ENCODE measurements at regions not wholly inside any gene's neighbourhood (a gene's known extent, or its start where the extent isn't known, plus 50 kb on each side); places are given as distances from the start of the nearest gene placed in this dataset.

DNA sequence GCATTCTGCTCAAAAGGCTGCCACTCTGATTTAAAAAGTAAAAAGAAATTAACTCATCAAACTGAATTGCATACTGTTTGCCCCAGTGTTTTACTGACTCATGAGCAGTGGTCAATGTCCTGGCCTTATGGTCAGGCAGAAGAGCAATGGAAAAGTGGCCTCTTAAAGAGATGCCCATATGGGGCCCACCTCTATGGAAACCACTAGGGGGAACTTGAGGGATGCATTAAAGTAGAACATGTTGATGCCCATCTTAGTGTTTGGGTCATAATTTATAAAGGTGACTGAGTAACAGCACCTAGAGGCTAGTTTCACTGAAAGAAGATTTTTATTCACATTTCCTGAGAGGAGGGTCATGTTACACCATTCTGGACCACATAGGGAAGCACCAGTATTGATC is 66.5 kb upstream of the RNU6-1 start:
- H3K9me3 ChIP-seq (ENCODE audit: control insufficient read depth, insufficient read depth, low read depth, low read length) = no peaks in the 10 kb centered on the region
- DNase-seq (ENCODE audit: low read depth in 2 of 2) = peak in 1 of 2 donors; percentile 34

DNA sequence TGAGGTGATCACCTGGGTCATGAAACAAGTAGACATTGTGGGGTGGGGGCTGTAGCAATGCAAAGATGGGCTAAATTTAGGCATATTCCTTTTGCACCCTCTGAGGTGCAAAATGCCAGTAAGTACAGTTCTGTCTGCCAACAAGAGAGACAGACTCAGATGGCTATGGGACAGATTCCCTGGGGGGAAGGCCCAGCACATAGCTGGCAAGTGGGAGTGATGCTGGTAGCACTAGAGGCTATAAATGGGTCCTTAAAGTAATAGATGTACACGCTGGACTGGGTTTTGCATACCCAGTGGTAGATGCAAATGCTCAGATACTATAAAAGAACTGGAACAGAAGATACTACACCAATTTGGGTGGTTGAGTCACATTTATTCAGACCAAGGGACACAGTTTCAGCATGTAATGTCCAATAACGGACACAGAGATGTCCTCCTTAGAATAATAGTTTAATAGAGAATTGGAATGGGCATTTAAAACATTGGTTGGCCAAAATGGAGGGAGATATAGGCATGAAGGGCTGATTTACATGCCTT is 67.4 kb upstream of the RNU6-1 start:
- H3K27ac ChIP-seq (ENCODE audit: insufficient read depth, low read length) = no peak overlapping the region
- no peak overlapping the region for H3K4me2 ChIP-seq (ENCODE audit: extremely low read depth, insufficient read depth, low read length)
- no peaks in the 10 kb centered on the region for H4K20me1 ChIP-seq (ENCODE audit: control insufficient read depth, extremely low read depth, insufficient read depth, low read length)
- H2AFZ ChIP-seq (ENCODE audit: low read length) = no peak overlapping the region
- H3K9me3 ChIP-seq (ENCODE audit: control insufficient read depth, insufficient read depth, low read depth, low read length) = no peaks in the 10 kb centered on the region
- no peak overlapping the region for H3K4me3 ChIP-seq (replicated peaks in 1 of 4; ENCODE audit: control extremely low read depth in 1 of 4, insufficient read depth in 1 of 4, low read depth in 3 of 4, low read length in 4 of 4)
- peaks cover 3% of the 10 kb centered on the region for H3K27me3 ChIP-seq (ENCODE audit: control insufficient read depth, insufficient read depth, low read length)
- H3K9ac ChIP-seq (ENCODE audit: insufficient read depth, low read length) = no peak overlapping the region
- H3K36me3 ChIP-seq (ENCODE audit: control insufficient read depth, insufficient read depth, low read length) = no peaks in the 10 kb centered on the region
- no peak for DNase-seq (ENCODE audit: low read depth in 2 of 2)
- no peaks in the 10 kb centered on the region for H3K4me1 ChIP-seq (ENCODE audit: control insufficient read depth, extremely low read depth, insufficient read depth, low read length)
- H3K79me2 ChIP-seq (ENCODE audit: control insufficient read depth, insufficient read depth, low read length) = no peaks in the 10 kb centered on the region
- TF ChIP-seq EZH2 (IDR thresholded peaks at IDR 0.05; ENCODE audit: low read length, missing control alignments) = no peak
- TF ChIP-seq, protein P1, sequence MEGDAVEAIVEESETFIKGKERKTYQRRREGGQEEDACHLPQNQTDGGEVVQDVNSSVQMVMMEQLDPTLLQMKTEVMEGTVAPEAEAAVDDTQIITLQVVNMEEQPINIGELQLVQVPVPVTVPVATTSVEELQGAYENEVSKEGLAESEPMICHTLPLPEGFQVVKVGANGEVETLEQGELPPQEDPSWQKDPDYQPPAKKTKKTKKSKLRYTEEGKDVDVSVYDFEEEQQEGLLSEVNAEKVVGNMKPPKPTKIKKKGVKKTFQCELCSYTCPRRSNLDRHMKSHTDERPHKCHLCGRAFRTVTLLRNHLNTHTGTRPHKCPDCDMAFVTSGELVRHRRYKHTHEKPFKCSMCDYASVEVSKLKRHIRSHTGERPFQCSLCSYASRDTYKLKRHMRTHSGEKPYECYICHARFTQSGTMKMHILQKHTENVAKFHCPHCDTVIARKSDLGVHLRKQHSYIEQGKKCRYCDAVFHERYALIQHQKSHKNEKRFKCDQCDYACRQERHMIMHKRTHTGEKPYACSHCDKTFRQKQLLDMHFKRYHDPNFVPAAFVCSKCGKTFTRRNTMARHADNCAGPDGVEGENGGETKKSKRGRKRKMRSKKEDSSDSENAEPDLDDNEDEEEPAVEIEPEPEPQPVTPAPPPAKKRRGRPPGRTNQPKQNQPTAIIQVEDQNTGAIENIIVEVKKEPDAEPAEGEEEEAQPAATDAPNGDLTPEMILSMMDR (conservative IDR thresholded peaks at IDR 0.05 in 1 of 2, IDR thresholded peaks at IDR 0.05 in 1 of 2; ENCODE audit: low read depth in 1 of 2, low read length in 2 of 2) = no peak

More for the DNA sequence above, 66.5 kb upstream of the RNU6-1 start:
- Histone ChIP-seq H3K36me3 (ENCODE audit: control insufficient read depth, insufficient read depth, low read length) (no peaks in the 10 kb centered on the region), H3K79me2 (ENCODE audit: control insufficient read depth, insufficient read depth, low read length) (no peaks in the 10 kb centered on the region), H4K20me1 (ENCODE audit: control insufficient read depth, extremely low read depth, insufficient read depth, low read length) (no peaks in the 10 kb centered on the region), H3K9ac (ENCODE audit: insufficient read depth, low read length) (no peak overlapping the region), H3K4me2 (ENCODE audit: extremely low read depth, insufficient read depth, low read length) (no peak overlapping the region), H3K27me3 (ENCODE audit: control insufficient read depth, insufficient read depth, low read length) (peaks cover 3% of the 10 kb centered on the region), H3K27ac (ENCODE audit: insufficient read depth, low read length) (no peak overlapping the region), H2AFZ (ENCODE audit: low read length) (no peak overlapping the region), H3K4me3 (replicated peaks in 1 of 4; ENCODE audit: control extremely low read depth in 1 of 4, insufficient read depth in 1 of 4, low read depth in 3 of 4, low read length in 4 of 4) (no peak overlapping the region), H3K4me1 (ENCODE audit: control insufficient read depth, extremely low read depth, insufficient read depth, low read length) (no peaks in the 10 kb centered on the region)
- TF ChIP-seq, protein P1 (conservative IDR thresholded peaks at IDR 0.05 in 1 of 2, IDR thresholded peaks at IDR 0.05 in 1 of 2; ENCODE audit: low read depth in 1 of 2, low read length in 2 of 2) = peak in 1 of 2 donors; percentile 48
- TF ChIP-seq EZH2 (IDR thresholded peaks at IDR 0.05; ENCODE audit: low read length, missing control alignments) = no peak

DNA sequence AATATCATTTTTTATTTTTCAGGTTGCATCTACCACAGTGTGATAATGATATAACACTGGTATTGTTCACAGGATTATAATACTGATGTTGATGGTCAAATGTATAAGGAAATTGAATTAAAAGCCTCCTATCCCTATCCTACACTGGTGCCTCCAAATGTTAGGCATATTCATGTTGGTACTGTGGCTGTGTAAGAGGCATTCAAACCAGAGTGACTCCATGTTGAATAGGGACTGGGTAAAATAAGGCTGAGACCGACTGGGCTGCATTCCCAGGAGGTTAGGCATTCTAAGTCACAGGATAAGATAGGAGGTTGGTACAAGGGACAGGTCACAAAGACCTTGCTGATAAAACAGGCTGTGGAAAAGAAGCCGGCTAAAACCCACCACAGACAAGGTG is 68.9 kb upstream of the RNU6-1 start:
- Histone ChIP-seq H3K27ac (ENCODE audit: insufficient read depth, low read length) (no peak overlapping the region), H3K79me2 (ENCODE audit: control insufficient read depth, insufficient read depth, low read length) (no peaks in the 10 kb centered on the region), H3K4me3 (replicated peaks in 1 of 4; ENCODE audit: control extremely low read depth in 1 of 4, insufficient read depth in 1 of 4, low read depth in 3 of 4, low read length in 4 of 4) (no peak overlapping the region), H3K9me3 (ENCODE audit: control insufficient read depth, insufficient read depth, low read depth, low read length) (no peaks in the 10 kb centered on the region), H3K27me3 (ENCODE audit: control insufficient read depth, insufficient read depth, low read length) (peaks cover 3% of the 10 kb centered on the region), H3K9ac (ENCODE audit: insufficient read depth, low read length) (no peak overlapping the region), H3K4me2 (ENCODE audit: extremely low read depth, insufficient read depth, low read length) (no peak overlapping the region), H3K36me3 (ENCODE audit: control insufficient read depth, insufficient read depth, low read length) (no peaks in the 10 kb centered on the region), H3K4me1 (ENCODE audit: control insufficient read depth, extremely low read depth, insufficient read depth, low read length) (no peaks in the 10 kb centered on the region), H4K20me1 (ENCODE audit: control insufficient read depth, extremely low read depth, insufficient read depth, low read length) (no peaks in the 10 kb centered on the region), H2AFZ (ENCODE audit: low read length) (no peak overlapping the region)
- DNase-seq (ENCODE audit: low read depth in 2 of 2) = no peak
- TF ChIP-seq EZH2 (IDR thresholded peaks at IDR 0.05; ENCODE audit: low read length, missing control alignments) = no peak
- TF ChIP-seq, protein P1 (conservative IDR thresholded peaks at IDR 0.05 in 1 of 2, IDR thresholded peaks at IDR 0.05 in 1 of 2; ENCODE audit: low read depth in 1 of 2, low read length in 2 of 2) = no peak

All from fibroblast of lung (primary cell).